GM21786 (cell line): ENCODE measurements at regions not wholly inside any gene's neighbourhood (a gene's known extent, or its start where the extent isn't known, plus 50 kb on each side); places are given as distances from the start of the nearest gene placed in this dataset.

ENCODE experiments used
- ATAC-seq: cut with Tn5 transposase; IDR thresholded peaks from one replicate; pipeline ENCODE4 v1.9.1; 2021; ENCODE audit not compliant: unreplicated experiment

- no peak for ATAC-seq
Observed at GRCh38 chr16:80366023-80366422, 174.8 kb upstream of the DYNLRB2 start.

- ATAC-seq, result no peak
Observed at GRCh38 chr16:80362816-80363215, 178.0 kb upstream of the DYNLRB2 start.

- no peak for ATAC-seq
Observed at GRCh38 chr16:80356365-80356764, 184.4 kb upstream of the DYNLRB2 start.

GRCh38 chr16:80355335-80355734 is 185.5 kb upstream of the DYNLRB2 start:
- no peak for ATAC-seq

GRCh38 chr16:80350061-80350460 is 190.7 kb upstream of the DYNLRB2 start:
- no peak for ATAC-seq

- no peak for ATAC-seq
Observed at GRCh38 chr16:80347900-80348299, 192.9 kb upstream of the DYNLRB2 start.

GRCh38 chr16:80347002-80347401 is 193.8 kb upstream of the DYNLRB2 start:
- no peak for ATAC-seq

GRCh38 chr16:80346111-80346632 is 194.6 kb upstream of the DYNLRB2 start:
- ATAC-seq, result peak; percentile 83

- ATAC-seq, result no peak
Observed at GRCh38 chr16:80345701-80346100, 195.1 kb upstream of the DYNLRB2 start.

- ATAC-seq, result no peak
Observed at GRCh38 chr16:80344570-80344969, 196.2 kb upstream of the DYNLRB2 start.

GRCh38 chr16:80341263-80341662 is 199.5 kb upstream of the DYNLRB2 start:
- ATAC-seq, result no peak

GRCh38 chr16:80337786-80338185 is 203.0 kb upstream of the DYNLRB2 start:
- ATAC-seq, result no peak

- ATAC-seq, result no peak
Observed at GRCh38 chr16:80330803-80331202, 210.0 kb upstream of the DYNLRB2 start.

- no peak for ATAC-seq
Observed at GRCh38 chr16:80330150-80330549, 210.6 kb upstream of the DYNLRB2 start.

- no peak for ATAC-seq
Observed at GRCh38 chr16:80327740-80328139, 213.1 kb upstream of the DYNLRB2 start.

GRCh38 chr16:80324371-80324770 is 216.4 kb upstream of the DYNLRB2 start:
- ATAC-seq, result no peak

GRCh38 chr16:80323808-80324195 is 217.0 kb upstream of the DYNLRB2 start:
- no peak for ATAC-seq

GRCh38 chr16:80323187-80323807 is 217.5 kb upstream of the DYNLRB2 start:
- ATAC-seq, result no peak

- no peak for ATAC-seq
Observed at GRCh38 chr16:80319181-80319580, 221.6 kb upstream of the DYNLRB2 start.

GRCh38 chr16:80318107-80318506 is 222.7 kb upstream of the DYNLRB2 start:
- ATAC-seq, result no peak

- no peak for ATAC-seq
Observed at GRCh38 chr16:80317599-80318037, 223.2 kb upstream of the DYNLRB2 start.

- ATAC-seq, result no peak
Observed at GRCh38 chr16:80317116-80317515, 223.7 kb upstream of the DYNLRB2 start.

- ATAC-seq, result no peak
Observed at GRCh38 chr16:80314042-80314441, 226.8 kb upstream of the DYNLRB2 start.
